Endothelial cell of umbilical vein (primary cell): ENCODE measurements at regions not wholly inside any gene's neighbourhood (a gene's known extent, or its start where the extent isn't known, plus 50 kb on each side); places are given as distances from the start of the nearest gene placed in this dataset.

ENCODE experiments used
- BruUV-seq: library from RNA; stranded (reverse); fragments of 400-500 nt; replicated peaks from 2 replicates; lab custom pipeline; 2021; lab: Mats Ljungman, UMichigan
- CTCF ChIA-PET: fragments of 300-600, 350-600 bp; sonication (Branson Sonifier 250); formaldehyde crosslinking; loops from one replicate; lab custom pipeline; 2021; ENCODE audit warnings: antibody characterized with exemption, inconsistent platforms; lab: Charles Lee
- POLR2A ChIA-PET: fragments of 300-600, 350-600 bp; sonication (Branson Sonifier 250); formaldehyde crosslinking; loops from one replicate; lab custom pipeline; 2021; ENCODE audit warnings: antibody characterized with exemption, inconsistent platforms; lab: Charles Lee
- DNase-seq: peaks from one replicate; pipeline ENCODE4 v3.0.0-alpha.2; 2011; ENCODE audit warnings: low read depth, low spot score
- FAIRE-seq: peaks from 2 replicates; lab custom pipeline; 2011; peaks lifted over from hg19 to GRCh38; lab: Jason Lieb, UNC
- H2AFZ ChIP-seq: 2 replicates; pipeline ENCODE4 v1.6.0; 2012; ENCODE audit warnings: low read depth, low read length, control low read depth, inconsistent platforms
- H3K27ac ChIP-seq: 2 replicates; pipeline ENCODE4 v1.5.1; 2011; ENCODE audit warnings: low read depth, mild to moderate bottlenecking, control low read depth, low read length, moderate library complexity; ENCODE audit not compliant: insufficient read depth
- H3K27me3 ChIP-seq, 2 experiments: 2 replicates each; pipeline versions ENCODE4 v1.6.0 to v1.6.1; 2011; ENCODE audit warnings: low read length in 2 of 2, mixed read lengths in 1 of 2; ENCODE audit not compliant: control insufficient read depth in 2 of 2, insufficient read depth in 2 of 2
- H3K36me3 ChIP-seq, 2 experiments: 2 replicates in 1 of 2; 3 replicates in 1 of 2; pipeline ENCODE4 v1.5.1; 2011; ENCODE audit warnings: low read length in 2 of 2, mild to moderate bottlenecking in 1 of 2, moderate library complexity in 1 of 2; ENCODE audit not compliant: control insufficient read depth in 2 of 2, insufficient read depth in 2 of 2; ENCODE audit errors: extremely low read depth in 1 of 2
- H3K4me1 ChIP-seq: 3 replicates; pipeline ENCODE4 v1.5.1; 2011; ENCODE audit warnings: mild to moderate bottlenecking, low read length; ENCODE audit not compliant: control insufficient read depth, insufficient read depth; ENCODE audit errors: extremely low read depth
- H3K4me2 ChIP-seq: 2 replicates; pipeline ENCODE4 v1.6.1; 2011; ENCODE audit warnings: low read length, control low read depth, mixed read lengths; ENCODE audit not compliant: insufficient read depth
- H3K4me3 ChIP-seq, 3 experiments: fragments of 200-600 bp in 1 of 3; sonication (generic), shearing (Covaris generic) in 1 of 3; replicated peaks in 1 of 3; 2 replicates each; pipeline ENCODE4 v1.5.1; 2011 to 2016; ENCODE audit warnings: control low read depth in 3 of 3, low read length in 3 of 3, mild to moderate bottlenecking in 2 of 3, inconsistent platforms in 1 of 3, low read depth in 1 of 3, moderate library complexity in 1 of 3; ENCODE audit not compliant: insufficient read depth in 1 of 3
- H3K79me2 ChIP-seq: 2 replicates; pipeline ENCODE4 v1.6.0; 2012; ENCODE audit warnings: low read length, inconsistent platforms; ENCODE audit not compliant: control insufficient read depth, insufficient read depth
- H3K9ac ChIP-seq: replicated peaks from 2 replicates; pipeline ENCODE3; 2011; ENCODE audit warnings: low read length, control low read depth; ENCODE audit not compliant: insufficient read depth; ENCODE audit errors: extremely low read depth
- H3K9me1 ChIP-seq: replicated peaks from 3 replicates; pipeline ENCODE4 v1.6.0; 2011; ENCODE audit warnings: mild to moderate bottlenecking, low read length; ENCODE audit not compliant: control insufficient read depth, insufficient read depth; ENCODE audit errors: extremely low read depth
- H3K9me3 ChIP-seq: replicated peaks from 2 replicates; pipeline ENCODE4 v1.5.1; 2012; ENCODE audit warnings: low read length, inconsistent platforms; ENCODE audit not compliant: control insufficient read depth, insufficient read depth
- H4K20me1 ChIP-seq: replicated peaks from 2 replicates; pipeline ENCODE3; 2011; ENCODE audit warnings: mild to moderate bottlenecking, low read length; ENCODE audit not compliant: control insufficient read depth, insufficient read depth; ENCODE audit errors: extremely low read depth
- CTCF ChIP-seq, 2 donors: IDR thresholded peaks; 1 replicate in 1 of 2; 2 replicates in 1 of 2; pipeline ENCODE4 v1.5.1; 2011; ENCODE audit warnings: low read length in 2 of 2, mild to moderate bottlenecking in 2 of 2, moderate library complexity in 2 of 2, control low read depth in 1 of 2, inconsistent platforms in 1 of 2, low read depth in 1 of 2; ENCODE audit not compliant: insufficient read depth in 1 of 2; ENCODE audit errors: extremely low read depth in 1 of 2
- EZH2 ChIP-seq: IDR thresholded peaks from 2 replicates; pipeline ENCODE4 v1.6.1; 2012; ENCODE audit warnings: borderline replicate concordance, low read depth, mild to moderate bottlenecking, moderate library complexity, low read length, inconsistent platforms; ENCODE audit not compliant: severe bottlenecking
- FOS ChIP-seq: IDR thresholded peaks from 2 replicates; pipeline ENCODE4 v1.6.1; 2011; ENCODE audit warnings: mild to moderate bottlenecking, low read length, moderate library complexity, borderline replicate concordance; ENCODE audit not compliant: insufficient read depth
- GATA2 ChIP-seq: IDR thresholded peaks from 2 replicates; pipeline ENCODE4 v1.7.0; 2011; ENCODE audit warnings: low read depth, mild to moderate bottlenecking, moderate library complexity, mixed read lengths, low read length; ENCODE audit not compliant: insufficient read length, insufficient read depth
- JUN ChIP-seq: IDR thresholded peaks from 2 replicates; pipeline ENCODE4 v1.6.1; 2011; ENCODE audit warnings: borderline replicate concordance, low read depth; ENCODE audit not compliant: insufficient read length, insufficient read depth
- MAX ChIP-seq: IDR thresholded peaks from 2 replicates; pipeline ENCODE4 v1.6.1; 2011; ENCODE audit not compliant: insufficient read depth, insufficient read length
- MYC ChIP-seq: IDR thresholded peaks from one replicate; pipeline ENCODE4 v1.6.1; 2011; ENCODE audit warnings: mild to moderate bottlenecking, low read depth, low read length
- POLR2A ChIP-seq: IDR thresholded peaks from 2 replicates; pipeline ENCODE4 v1.6.1; 2012; ENCODE audit warnings: low read depth, mild to moderate bottlenecking, control low read depth, low read length
- POLR2AphosphoS5 ChIP-seq: IDR thresholded peaks from 2 replicates; pipeline ENCODE4 v1.6.1; 2012; ENCODE audit warnings: low read depth, mild to moderate bottlenecking, control low read depth, low read length, moderate library complexity; ENCODE audit not compliant: insufficient read depth
- dilution Hi-C: fragments of 300-500 bp; cut with MboI; formaldehyde crosslinking; loops from one replicate; pipeline ENCODE4 v1.15.0; 2019; ENCODE audit warnings: low sequenced_read_pairs; ENCODE audit not compliant: extremely low pct_ligation_motif_present
- intact Hi-C: fragments of 100-400 bp; cut with micrococcal nuclease; formaldehyde crosslinking; loops from one replicate; pipeline ENCODE4 v1.10.0; 2022

GRCh38 chr7:49692516-49692915, 80.9 kb upstream of the VWC2 start:
- DNase-seq (no peak), FAIRE-seq (no peak)
- H3K9me3 ChIP-seq: peaks cover 2% of the 10 kb centered on the region
- POLR2A ChIA-PET: no interaction called here
- dilution Hi-C loops (no loop called here), intact Hi-C loops (no loop called here)
- TF ChIP-seq JUN (no peak), MYC (no peak), EZH2 (no peak), GATA2 (no peak), FOS (no peak), MAX (no peak), POLR2A (no peak), CTCF (IDR thresholded peaks at IDR 0.05; ENCODE audit: extremely low read depth in 1 of 2, insufficient read depth in 1 of 2, low read depth in 1 of 2, low read length in 2 of 2) (no peak), POLR2AphosphoS5 (no peak)
- no peaks in the 10 kb centered on the region for H3K79me2 ChIP-seq
- H3K36me3 ChIP-seq: no peaks in the 10 kb centered on the region
- H2AFZ ChIP-seq: no peak overlapping the region
- H3K4me2 ChIP-seq: no peak overlapping the region
- no peaks in the 10 kb centered on the region for H3K9me1 ChIP-seq
- H3K27me3 ChIP-seq: no peaks in the 10 kb centered on the region
- no TSS peak for BruUV-seq
- H3K27ac ChIP-seq: no peak overlapping the region
- H3K4me1 ChIP-seq: no peaks in the 10 kb centered on the region
- H3K9ac ChIP-seq: no peak overlapping the region
- CTCF ChIA-PET: no interaction called here
- H4K20me1 ChIP-seq: no peaks in the 10 kb centered on the region
- no peak overlapping the region for H3K4me3 ChIP-seq
